ENCODE measurements at regions not wholly inside any gene's neighbourhood (a gene's known extent, or its start where the extent isn't known, plus 50 kb on each side); places are given as distances from the start of the nearest gene placed in this dataset.

GRCh38 chr15:70435369-70435768, 328.0 kb downstream of the UACA start:
- H3K4me3 ChIP-seq (ENCODE audit: low read depth, low read length), result no peak overlapping the region

GRCh38 chr15:70433586-70434324, 329.6 kb downstream of the UACA start:
- no peak overlapping the region for H3K4me3 ChIP-seq (ENCODE audit: low read depth, low read length)
- TF ChIP-seq CTCF (IDR thresholded peaks at IDR 0.05; ENCODE audit: borderline replicate concordance, insufficient read depth, low read depth, low read length), result no peak

More at GRCh38 chr15:70435369-70435768, 328.0 kb downstream of the UACA start:
- TF ChIP-seq CTCF (IDR thresholded peaks at IDR 0.05; ENCODE audit: borderline replicate concordance, insufficient read depth, low read depth, low read length), result no peak

- no peak for TF ChIP-seq CTCF (IDR thresholded peaks at IDR 0.05; ENCODE audit: borderline replicate concordance, insufficient read depth, low read depth, low read length)
- H3K4me3 ChIP-seq (ENCODE audit: low read depth, low read length), result no peak overlapping the region
These were observed 330.3 kb downstream of the UACA start for GRCh38 chr15:70432924-70433495.

DNA sequence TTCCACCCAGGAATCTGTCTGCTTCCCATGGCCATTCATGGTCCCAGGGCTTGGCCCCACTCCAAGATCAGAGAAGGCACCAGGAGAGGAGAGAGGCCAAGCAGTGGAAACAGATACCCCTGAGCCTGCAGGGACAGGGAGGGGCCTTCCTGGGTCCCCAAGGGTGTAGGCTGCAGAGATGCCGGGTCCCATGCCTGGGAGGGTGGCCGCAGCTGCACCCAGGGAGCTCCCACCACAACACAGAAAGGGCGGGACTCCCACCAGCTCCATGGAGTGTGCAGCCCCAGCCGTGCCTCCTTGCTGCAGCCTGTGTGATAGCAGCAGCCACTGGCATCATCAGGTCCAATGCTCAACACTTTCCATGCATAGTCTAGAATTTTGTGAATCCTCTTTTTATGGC, 331.5 kb downstream of the UACA start:
- no peak for TF ChIP-seq CTCF (IDR thresholded peaks at IDR 0.05; ENCODE audit: borderline replicate concordance, insufficient read depth, low read depth, low read length)

DNA sequence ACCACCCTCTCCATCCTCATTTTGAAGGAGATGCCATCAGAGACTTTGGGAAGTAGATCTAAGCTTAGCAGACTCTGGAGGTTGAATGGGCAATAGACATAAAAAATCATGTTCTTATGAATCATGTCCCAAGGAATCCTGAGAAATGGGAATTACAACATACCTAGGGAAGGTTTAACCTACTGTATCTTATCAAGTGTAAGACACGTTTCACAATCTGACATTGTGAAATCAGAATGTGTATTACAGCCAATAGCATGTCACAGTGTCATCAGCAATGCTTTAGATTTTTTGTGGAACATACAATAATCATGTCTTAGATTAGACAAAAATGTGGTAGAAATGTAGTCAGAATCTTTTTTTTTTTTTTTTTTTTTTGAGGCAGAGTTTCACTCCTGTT, 332.4 kb upstream of the TLE3 start:
- TF ChIP-seq CTCF (IDR thresholded peaks at IDR 0.05; ENCODE audit: borderline replicate concordance, insufficient read depth, low read depth, low read length), result no peak
- H3K4me3 ChIP-seq (ENCODE audit: low read depth, low read length), result no peak overlapping the region

More for the DNA sequence above, 331.5 kb downstream of the UACA start:
- H3K4me3 ChIP-seq (ENCODE audit: low read depth, low read length), result no peak overlapping the region

DNA sequence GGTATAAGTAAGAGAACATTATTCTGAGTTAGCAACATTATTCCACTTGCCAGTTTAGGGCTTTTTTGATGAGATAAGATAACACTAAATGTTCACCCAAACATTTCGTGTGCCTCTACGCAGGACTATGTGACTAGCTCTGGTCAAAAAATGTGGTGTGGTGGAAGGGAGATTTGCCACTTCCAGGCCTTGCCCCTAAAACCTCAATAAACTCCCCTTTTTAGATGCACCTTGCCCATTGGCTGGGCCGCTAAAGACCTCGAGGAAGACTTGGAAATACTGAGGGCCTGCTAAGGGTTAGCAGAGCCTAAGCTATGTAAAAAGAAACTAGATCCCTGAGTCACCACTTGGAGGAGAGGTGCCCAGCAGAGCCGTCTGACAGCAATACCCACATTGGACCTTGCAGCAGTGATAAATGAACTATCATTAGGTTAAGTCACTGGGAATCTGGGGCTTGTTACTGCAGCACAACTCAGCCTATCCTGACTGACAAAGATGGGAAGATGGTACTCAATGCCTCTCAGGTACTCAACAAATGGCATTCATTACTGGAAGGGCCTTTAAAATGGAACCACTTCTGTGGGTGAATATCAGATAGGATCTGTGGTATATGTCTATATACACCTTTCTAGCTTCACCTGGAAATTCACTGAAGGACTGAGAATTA, 331.5 kb upstream of the TLE3 start:
- H3K4me3 ChIP-seq (ENCODE audit: low read depth, low read length), result no peak overlapping the region
- no peak for TF ChIP-seq CTCF (IDR thresholded peaks at IDR 0.05; ENCODE audit: borderline replicate concordance, insufficient read depth, low read depth, low read length)

Data from GM12875 (cell line).